Mucosa of stomach (tissue), 1 donor: ENCODE measurements at regions not wholly inside any gene's neighbourhood (a gene's known extent, or its start where the extent isn't known, plus 50 kb on each side); places are given as distances from the start of the nearest gene placed in this dataset.

Experiments
- H3K27me3 ChIP-seq: one replicate; pipeline ENCODE4 v1.7.0; 2013; ENCODE audit warnings: mild to moderate bottlenecking, low read length; ENCODE audit not compliant: control insufficient read depth, insufficient read depth
- H3K36me3 ChIP-seq: one replicate; pipeline ENCODE4 v1.7.0; 2013; ENCODE audit warnings: low read length; ENCODE audit not compliant: control insufficient read depth, insufficient read depth
- H3K4me1 ChIP-seq: one replicate; pipeline ENCODE4 v1.7.0; 2013; ENCODE audit warnings: mild to moderate bottlenecking, low read length; ENCODE audit not compliant: control insufficient read depth, insufficient read depth
- H3K4me3 ChIP-seq: one replicate; pipeline ENCODE4 v1.7.0; 2013; ENCODE audit warnings: low read length
- H3K9ac ChIP-seq: one replicate; pipeline ENCODE4 v1.7.0; 2013; ENCODE audit warnings: mild to moderate bottlenecking, low read length, moderate library complexity
- H3K9me3 ChIP-seq: one replicate; pipeline ENCODE4 v1.7.0; 2013; ENCODE audit warnings: mild to moderate bottlenecking, low read length, moderate library complexity; ENCODE audit not compliant: control insufficient read depth
- donor health status: Pancreatic carcinoma.

DNA sequence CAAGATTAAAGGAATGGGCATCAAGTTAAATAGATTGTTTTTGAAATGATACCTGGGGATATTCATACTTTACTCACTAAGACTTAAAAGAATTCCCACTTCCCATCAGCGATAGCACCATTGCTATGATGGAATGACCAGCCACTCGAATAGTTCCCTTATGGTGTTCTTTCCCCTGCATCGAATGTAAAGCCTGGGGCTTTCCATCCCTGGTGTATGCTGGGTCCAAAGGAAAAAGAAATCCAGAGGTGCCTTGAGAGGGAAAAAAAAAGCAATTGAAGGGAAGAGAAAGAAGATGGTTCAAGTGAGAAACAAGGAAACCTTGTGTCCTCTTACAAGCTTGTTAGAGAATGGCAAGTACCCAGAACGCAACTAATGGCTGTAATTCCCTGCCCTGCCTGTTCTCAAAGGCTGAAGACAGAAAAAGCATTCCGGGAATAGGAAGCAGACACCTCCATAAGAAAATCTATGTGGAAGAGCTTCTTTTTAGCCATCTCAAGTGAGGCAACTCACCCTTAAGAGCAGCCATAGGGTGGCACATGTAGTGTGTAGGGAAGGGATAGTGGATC, 351.1 kb upstream of the DAB2 start:
- H3K9me3 ChIP-seq = no peaks in the 10 kb centered on the region
- H3K27me3 ChIP-seq = no peaks in the 10 kb centered on the region
- no peak overlapping the region for H3K4me3 ChIP-seq
- H3K36me3 ChIP-seq = no peaks in the 10 kb centered on the region
- H3K9ac ChIP-seq = no peak overlapping the region
- H3K4me1 ChIP-seq = no peaks in the 10 kb centered on the region

DNA sequence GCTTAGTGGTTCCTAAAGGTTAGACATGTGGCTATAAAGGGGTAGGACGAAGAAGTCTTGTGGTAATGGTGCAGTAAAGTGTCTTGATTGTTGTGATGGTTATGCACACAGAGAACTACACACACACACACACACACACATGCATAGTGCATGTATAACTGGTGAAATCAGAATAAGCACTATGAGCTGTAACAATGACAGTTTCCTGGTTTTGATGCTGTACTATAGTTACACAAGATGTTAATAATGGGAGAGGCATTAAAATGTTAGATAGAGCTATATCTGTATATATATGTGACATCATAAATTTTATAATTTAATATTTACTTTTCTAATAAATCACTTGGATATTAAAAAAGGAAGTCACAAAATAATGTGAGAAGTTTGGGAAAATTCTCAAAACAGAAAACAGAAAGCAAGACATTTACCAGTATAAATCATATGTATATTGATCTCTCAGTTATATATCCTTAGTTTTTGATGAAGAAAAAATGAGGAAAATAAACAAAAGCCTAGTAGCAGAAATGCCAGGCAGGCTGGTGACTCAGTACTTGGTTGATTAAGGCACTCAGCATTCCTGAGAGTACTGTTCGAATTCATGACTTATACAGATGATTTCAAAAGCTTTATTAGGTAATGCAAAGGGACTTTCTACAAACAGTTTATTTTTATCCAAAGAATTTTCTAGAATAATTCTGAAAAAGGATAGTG, 350.5 kb upstream of the DAB2 start:
- Histone ChIP-seq H3K27me3 (no peaks in the 10 kb centered on the region), H3K9me3 (no peaks in the 10 kb centered on the region), H3K4me3 (no peak overlapping the region), H3K4me1 (no peaks in the 10 kb centered on the region), H3K36me3 (no peaks in the 10 kb centered on the region), H3K9ac (no peak overlapping the region)

DNA sequence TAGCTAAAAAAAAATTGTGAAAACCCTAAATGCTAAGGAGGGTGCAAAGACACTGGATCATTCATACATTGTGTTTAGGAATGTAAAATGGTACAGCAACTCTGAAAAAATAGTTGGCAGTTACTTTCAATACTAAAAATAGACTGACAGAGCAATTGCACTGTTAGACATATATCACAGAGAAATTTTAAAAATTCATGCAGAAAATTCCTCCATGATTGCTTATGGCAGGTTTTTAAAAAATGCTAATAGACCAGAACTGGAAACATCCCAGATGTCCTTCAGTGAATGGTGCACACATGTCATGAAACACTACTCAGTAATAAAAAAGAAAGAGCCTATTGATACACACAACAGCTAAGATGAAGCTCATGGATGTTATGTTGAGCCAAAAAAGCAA, 349.8 kb upstream of the DAB2 start:
- Histone ChIP-seq H3K4me3 (no peak overlapping the region), H3K9me3 (no peaks in the 10 kb centered on the region), H3K36me3 (no peaks in the 10 kb centered on the region), H3K4me1 (no peaks in the 10 kb centered on the region), H3K9ac (no peak overlapping the region), H3K27me3 (no peaks in the 10 kb centered on the region)

- no peak overlapping the region for H3K9ac ChIP-seq
- no peaks in the 10 kb centered on the region for H3K36me3 ChIP-seq
- H3K4me3 ChIP-seq = no peak overlapping the region
- H3K9me3 ChIP-seq = no peaks in the 10 kb centered on the region
- no peaks in the 10 kb centered on the region for H3K4me1 ChIP-seq
- no peaks in the 10 kb centered on the region for H3K27me3 ChIP-seq
These were observed 347.5 kb upstream of the DAB2 start for GRCh38 chr5:39772307-39772706.

DNA sequence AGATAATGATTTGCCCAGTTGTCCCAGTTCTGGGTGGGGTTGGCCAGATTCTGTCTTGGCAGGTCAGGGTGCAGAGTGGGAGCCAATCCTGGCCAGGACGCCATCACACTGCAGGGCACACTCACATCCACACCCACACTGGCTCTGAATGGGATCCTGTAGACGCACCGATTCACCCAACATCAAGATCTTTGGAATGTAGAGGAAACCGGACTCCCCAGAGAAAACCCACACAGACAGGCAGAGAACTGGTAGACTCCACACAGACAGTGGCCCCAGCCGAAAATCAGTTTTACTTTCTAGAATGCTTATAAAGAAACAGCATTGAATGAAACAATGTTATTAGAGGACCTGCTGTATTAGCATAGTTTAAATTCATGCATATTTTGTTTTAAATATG, 343.1 kb upstream of the DAB2 start:
- no peak overlapping the region for H3K4me3 ChIP-seq

DNA sequence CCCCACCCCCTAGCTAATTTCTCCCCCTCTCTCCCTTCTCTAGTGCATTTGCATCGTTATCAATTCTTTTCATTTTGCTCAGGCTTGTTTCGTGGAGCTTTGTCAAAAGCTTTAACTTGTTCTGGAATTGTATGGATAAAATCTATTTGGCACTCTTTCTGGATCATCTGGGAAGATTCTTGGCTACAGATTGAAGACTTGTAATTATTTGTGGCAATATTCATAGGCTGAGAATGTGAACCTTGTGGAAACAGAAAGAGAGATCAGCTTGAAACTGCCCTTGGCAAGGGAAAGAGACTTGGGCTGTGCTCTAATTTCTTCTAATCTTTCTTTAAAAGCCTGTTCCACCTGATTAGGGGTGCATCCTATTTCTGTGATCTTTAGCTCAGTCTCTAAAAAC, 340.6 kb upstream of the DAB2 start:
- Histone ChIP-seq H3K36me3 (no peaks in the 10 kb centered on the region), H3K4me3 (no peak overlapping the region), H3K27me3 (no peaks in the 10 kb centered on the region), H3K9me3 (no peaks in the 10 kb centered on the region), H3K9ac (no peak overlapping the region), H3K4me1 (no peaks in the 10 kb centered on the region)

More for the DNA sequence above, 343.1 kb upstream of the DAB2 start:
- Histone ChIP-seq H3K27me3 (no peaks in the 10 kb centered on the region), H3K9ac (no peak overlapping the region), H3K4me1 (no peaks in the 10 kb centered on the region), H3K9me3 (no peaks in the 10 kb centered on the region), H3K36me3 (no peaks in the 10 kb centered on the region)

DNA sequence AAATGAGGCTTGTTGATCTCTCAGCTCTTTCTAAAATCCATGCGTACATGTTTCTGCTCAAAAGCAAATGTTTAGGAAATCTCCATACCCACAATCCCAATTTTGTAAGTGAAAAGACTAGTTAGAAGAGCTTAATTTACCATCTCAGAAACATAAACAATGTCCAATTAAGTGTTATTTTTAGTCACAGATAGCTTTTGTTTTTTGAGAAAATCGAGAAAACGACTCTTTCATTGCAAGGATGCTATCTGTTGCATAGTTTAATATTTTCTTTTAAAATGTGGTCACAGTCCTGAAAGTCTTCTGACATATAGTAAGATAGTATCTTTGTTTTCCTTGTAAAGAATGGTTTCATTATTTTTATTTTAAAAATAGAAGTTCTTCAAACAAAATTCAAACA, 338.0 kb upstream of the DAB2 start:
- no peak overlapping the region for H3K9ac ChIP-seq
- H3K4me3 ChIP-seq = no peak overlapping the region
- no peaks in the 10 kb centered on the region for H3K36me3 ChIP-seq
- H3K4me1 ChIP-seq = no peaks in the 10 kb centered on the region
- no peaks in the 10 kb centered on the region for H3K27me3 ChIP-seq
- no peaks in the 10 kb centered on the region for H3K9me3 ChIP-seq

DNA sequence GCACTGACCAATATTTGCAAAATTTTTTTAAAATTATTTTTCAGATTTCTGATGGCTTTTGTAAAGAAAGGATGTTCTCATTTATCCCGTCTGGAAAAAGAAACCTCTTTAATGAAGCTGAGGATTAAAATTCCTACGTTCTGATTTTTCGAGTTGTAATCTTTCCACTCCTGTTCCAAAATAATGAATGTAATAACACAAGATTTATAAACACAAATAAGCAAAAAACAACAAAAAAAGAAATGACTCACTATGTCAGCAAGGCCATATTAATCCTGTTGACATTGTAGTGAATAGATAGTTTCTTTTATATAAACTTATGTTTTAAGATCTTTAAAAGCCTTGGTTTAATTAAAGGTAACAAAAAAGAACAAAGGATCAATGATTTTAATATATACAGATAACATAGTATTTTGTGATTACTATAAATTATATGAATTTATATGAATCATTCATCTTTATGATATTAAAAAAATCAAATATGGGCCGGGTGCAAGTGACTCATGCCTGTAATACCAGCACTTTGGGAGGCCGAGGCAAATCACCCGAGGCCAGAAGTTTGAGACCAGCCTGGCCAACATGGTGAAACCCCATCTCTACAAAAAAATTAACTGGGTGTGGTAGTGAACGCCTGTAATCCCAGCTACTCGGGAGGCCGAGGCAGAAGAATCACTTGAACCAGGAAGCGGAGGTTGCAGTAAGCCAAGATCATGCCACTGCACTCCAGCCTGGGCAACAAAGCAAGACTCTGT, 336.6 kb upstream of the DAB2 start:
- H3K4me3 ChIP-seq = no peak overlapping the region
- H3K36me3 ChIP-seq = no peaks in the 10 kb centered on the region
- H3K9ac ChIP-seq = no peak overlapping the region
- no peaks in the 10 kb centered on the region for H3K27me3 ChIP-seq
- H3K4me1 ChIP-seq = no peaks in the 10 kb centered on the region
- no peaks in the 10 kb centered on the region for H3K9me3 ChIP-seq

DNA sequence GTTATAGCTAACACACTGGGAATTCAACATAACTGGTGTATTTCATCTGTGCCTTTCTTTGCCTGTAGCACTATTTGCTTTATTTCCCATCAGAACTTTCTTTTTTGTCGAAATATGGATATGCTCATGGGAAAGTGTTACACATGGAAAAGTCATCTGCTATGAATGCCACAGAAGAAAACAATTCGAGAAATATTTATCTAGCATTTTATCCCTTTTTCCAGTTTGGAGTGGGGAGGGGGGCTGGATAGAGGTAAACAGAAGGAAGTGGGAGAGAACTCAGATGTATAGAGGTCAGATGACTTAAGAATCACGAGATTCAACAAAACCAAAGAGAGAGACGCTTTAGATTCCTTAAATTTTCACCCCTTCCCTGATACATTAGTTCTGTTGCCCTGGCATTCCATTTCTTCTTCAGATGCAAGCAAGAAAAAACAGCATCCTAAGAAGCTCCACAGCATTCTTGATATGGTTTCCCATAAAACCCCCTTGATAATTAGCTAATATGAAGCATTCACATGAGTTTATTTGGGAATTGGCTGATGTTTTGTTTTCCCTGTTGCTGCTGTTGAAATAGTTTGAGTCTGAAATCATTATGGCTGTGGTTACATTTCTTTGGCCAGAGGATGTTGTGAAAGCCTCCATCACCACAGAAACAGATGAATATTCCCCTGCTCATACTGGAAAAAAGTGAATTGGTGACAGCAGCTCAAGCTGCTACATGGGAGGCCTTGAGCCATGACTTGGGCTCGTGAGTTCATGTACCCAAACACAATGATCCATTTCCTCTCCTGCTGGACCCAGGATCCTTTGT, 335.8 kb upstream of the DAB2 start:
- no peaks in the 10 kb centered on the region for H3K9me3 ChIP-seq
- H3K27me3 ChIP-seq = no peaks in the 10 kb centered on the region
- no peak overlapping the region for H3K4me3 ChIP-seq
- no peak overlapping the region for H3K9ac ChIP-seq
- no peaks in the 10 kb centered on the region for H3K36me3 ChIP-seq
- no peaks in the 10 kb centered on the region for H3K4me1 ChIP-seq

DNA sequence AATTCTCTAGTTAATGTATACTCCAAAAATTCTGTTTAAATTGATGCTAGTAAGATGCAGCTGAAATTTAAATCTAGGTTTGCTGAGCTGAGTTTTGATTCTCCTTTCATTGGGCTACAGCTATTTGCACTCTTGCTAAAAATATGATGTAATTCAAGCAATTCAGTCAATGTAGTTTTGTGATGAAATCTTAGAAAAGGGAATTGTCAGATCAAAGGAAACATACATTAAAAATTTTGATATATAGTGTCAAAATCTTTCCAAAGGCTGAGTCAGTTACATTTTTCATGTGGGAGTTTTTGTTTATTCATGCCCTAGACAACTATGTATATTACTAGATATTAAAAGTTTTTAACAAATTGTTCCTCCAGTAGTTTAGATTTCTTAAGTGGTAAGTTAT, 334.9 kb upstream of the DAB2 start:
- Histone ChIP-seq H3K4me3 (no peak overlapping the region), H3K9me3 (no peaks in the 10 kb centered on the region)

DNA sequence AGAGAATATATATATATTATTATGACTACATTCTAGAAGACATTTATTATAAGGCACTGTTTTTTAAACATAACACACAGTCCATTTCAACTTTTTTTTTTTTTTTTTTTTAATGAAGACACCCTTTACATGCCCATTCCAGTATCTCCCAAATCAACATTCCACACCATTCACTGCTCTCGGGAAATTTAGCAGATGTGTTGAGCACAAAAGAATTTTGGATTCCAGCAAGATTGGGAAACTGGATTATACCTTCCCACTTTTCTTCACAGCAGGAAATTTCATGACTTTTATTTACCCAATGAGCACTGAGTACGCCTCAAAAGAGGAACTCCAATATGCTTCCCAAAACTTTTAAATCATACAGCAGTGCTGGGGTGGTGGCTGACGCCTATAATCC, 333.6 kb upstream of the DAB2 start:
- H3K36me3 ChIP-seq = no peaks in the 10 kb centered on the region
- H3K9ac ChIP-seq = no peak overlapping the region
- H3K4me3 ChIP-seq = no peak overlapping the region
- no peaks in the 10 kb centered on the region for H3K27me3 ChIP-seq
- no peaks in the 10 kb centered on the region for H3K9me3 ChIP-seq
- H3K4me1 ChIP-seq = no peaks in the 10 kb centered on the region

More for the DNA sequence above, 334.9 kb upstream of the DAB2 start:
- Histone ChIP-seq H3K4me1 (no peaks in the 10 kb centered on the region), H3K27me3 (no peaks in the 10 kb centered on the region), H3K36me3 (no peaks in the 10 kb centered on the region), H3K9ac (no peak overlapping the region)

GRCh38 chr5:39757131-39757530, 332.4 kb upstream of the DAB2 start:
- H3K36me3 ChIP-seq = no peaks in the 10 kb centered on the region

More at GRCh38 chr5:39757131-39757530, 332.4 kb upstream of the DAB2 start:
- H3K27me3 ChIP-seq = no peaks in the 10 kb centered on the region
- H3K4me1 ChIP-seq = no peaks in the 10 kb centered on the region
- no peaks in the 10 kb centered on the region for H3K9me3 ChIP-seq
- H3K9ac ChIP-seq = no peak overlapping the region
- no peak overlapping the region for H3K4me3 ChIP-seq
